HepG2 (cell line): ENCODE measurements at regions not wholly inside any gene's neighbourhood (a gene's known extent, or its start where the extent isn't known, plus 50 kb on each side); places are given as distances from the start of the nearest gene placed in this dataset.

Source experiments
- ATAC-seq: fragments of 200-7000 bp; cut with Tn5 transposase; 3 replicates; pipeline ENCODE4 v1.9.1; 2020; ENCODE audit warnings: mild to moderate bottlenecking, moderate library complexity
- BruUV-seq: library from RNA; stranded (reverse); fragments of 400-500 nt; replicated peaks from 2 replicates; lab custom pipeline; 2021; lab: Mats Ljungman, UMichigan
- CTCF ChIA-PET: fragments of 300-600 bp; formaldehyde crosslinking; extraction: SDS; loops from one replicate; lab custom pipeline; 2021; ENCODE audit warnings: low total read pairs, inconsistent platforms, low intra/inter-chr PET ratio; lab: Yijun Ruan, JAX
- POLR2A ChIA-PET: fragments of 350-600 bp; sonication (Branson Sonifier 250); formaldehyde crosslinking; loops from one replicate; lab custom pipeline; 2020; ENCODE audit warnings: antibody characterized with exemption, inconsistent platforms; lab: Yijun Ruan, JAX
- DNase-seq: peaks from one replicate; pipeline ENCODE4 v3.0.0-alpha.2; 2015; ENCODE audit warnings: low spot score
- FAIRE-seq: peaks from 3 replicates; lab custom pipeline; 2011; peaks lifted over from hg19 to GRCh38; lab: Jason Lieb, UNC
- H2AFZ ChIP-seq: one replicate; pipeline ENCODE4 v1.6.1; 2011; ENCODE audit warnings: low read length, inconsistent platforms
- H3K27ac ChIP-seq: fragments of 300-600 bp; 3 replicates; pipeline ENCODE4 v1.8.0; 2011; ENCODE audit warnings: mixed run types, mild to moderate bottlenecking, mixed read lengths, low read length, inconsistent platforms; ENCODE audit not compliant: insufficient read depth; ENCODE audit errors: extremely low read length
- H3K27me3 ChIP-seq, 2 experiments: fragments of 200-600 bp in 1 of 2; 2 replicates in 1 of 2; 3 replicates in 1 of 2; pipeline versions ENCODE4 v1.6.0 to v1.8.0; 2011; ENCODE audit warnings: low read length in 2 of 2, mild to moderate bottlenecking in 2 of 2, moderate library complexity in 2 of 2, inconsistent platforms in 1 of 2; ENCODE audit not compliant: insufficient read depth in 2 of 2, control insufficient read depth in 1 of 2
- H3K36me3 ChIP-seq, 2 experiments: fragments of 200-600 bp in 1 of 2; replicated peaks in 1 of 2; 2 replicates in 1 of 2; 3 replicates in 1 of 2; pipeline versions ENCODE4 v1.5.1 to v1.8.0; 2011; ENCODE audit warnings: low read length in 2 of 2, inconsistent platforms in 1 of 2; ENCODE audit not compliant: insufficient read depth in 2 of 2, control insufficient read depth in 1 of 2
- H3K4me1 ChIP-seq: 2 replicates; pipeline ENCODE4 v1.5.1; 2012; ENCODE audit warnings: low read length, inconsistent platforms; ENCODE audit not compliant: insufficient read depth
- H3K4me2 ChIP-seq: 2 replicates; pipeline ENCODE4 v1.6.0; 2011; ENCODE audit warnings: low read depth, low read length, inconsistent platforms
- H3K4me3 ChIP-seq, 3 experiments: fragments of 200-600 bp in 1 of 3; sonication (generic), shearing (Covaris generic) in 1 of 3; replicated peaks in 1 of 3; 2 replicates each; pipeline ENCODE4 v1.5.1; 2011 to 2016; ENCODE audit warnings: low read length in 3 of 3, inconsistent platforms in 2 of 3, low read depth in 2 of 3, mild to moderate bottlenecking in 2 of 3, control low read depth in 1 of 3, mixed read lengths in 1 of 3; ENCODE audit not compliant: insufficient read depth in 1 of 3
- H3K79me2 ChIP-seq: one replicate; pipeline ENCODE4 v1.6.1; 2011; ENCODE audit warnings: low read length, inconsistent platforms; ENCODE audit not compliant: insufficient read depth
- H3K9ac ChIP-seq: 2 replicates; pipeline ENCODE4 v1.6.0; 2011; ENCODE audit warnings: mild to moderate bottlenecking, low read depth, low read length, inconsistent platforms; ENCODE audit not compliant: insufficient read depth
- H3K9me3 ChIP-seq: 2 replicates; pipeline ENCODE4 v1.5.1; 2012; ENCODE audit warnings: mild to moderate bottlenecking, low read length
- H4K20me1 ChIP-seq: 2 replicates; pipeline ENCODE4 v1.6.0; 2011; ENCODE audit warnings: inconsistent platforms, mild to moderate bottlenecking, low read length, moderate library complexity; ENCODE audit not compliant: insufficient read depth
- CEBPG ChIP-seq: IDR thresholded peaks from 2 replicates; pipeline ENCODE4 v1.6.1; 2016
- FOXP1 ChIP-seq, 2 experiments: fragments of 450-650 bp in 1 of 2; IDR thresholded peaks; 2 replicates each; pipeline ENCODE4 v1.6.1; 2017 to 2018; ENCODE audit warnings: antibody characterized with exemption in 1 of 2
- GATAD2A ChIP-seq: IDR thresholded peaks from 2 replicates; pipeline ENCODE4 v1.6.1; 2016
- NR1H2 ChIP-seq: sonication (generic); formaldehyde crosslinking; IDR thresholded peaks from 2 replicates; pipeline ENCODE4 v1.8.1; 2022; ENCODE audit warnings: low read depth, missing genetic modification reagents, borderline replicate concordance
- U2AF1 ChIP-seq: fragments of 200-400 bp; formaldehyde crosslinking; optimal IDR thresholded peaks from 2 replicates; pipeline ENCODE3; 2017; ENCODE audit warnings: mild to moderate bottlenecking, low read depth, low read length
- ZNF563 ChIP-seq: sonication (generic); formaldehyde crosslinking; IDR thresholded peaks from 2 replicates; pipeline ENCODE4 v1.8.0; 2022; ENCODE audit warnings: mild to moderate bottlenecking, moderate library complexity, missing genetic modification reagents
- ZNF674 ChIP-seq: sonication (generic); formaldehyde crosslinking; IDR thresholded peaks from 2 replicates; pipeline ENCODE4 v1.5.0; 2020; ENCODE audit warnings: low read depth, mild to moderate bottlenecking, missing genetic modification reagents
- WGBS: methylation state at CpG from one replicate; pipeline ENCODE4 v1.1.6; 2017; ENCODE audit warnings: low lambda C conversion rate; 5-methylcytosine and 5-hydroxymethylcytosine counted together
- in situ Hi-C: cut with HindIII; loops from 2 replicates; pipeline ENCODE4 v1.10.0; 2017; ENCODE audit warnings: low pct_unique_long_range_greater_than_20kb; ENCODE audit not compliant: extremely low pct_ligation_motif_present
- intact Hi-C: fragments of 100-400 bp; cut with micrococcal nuclease; formaldehyde crosslinking; loops from one replicate; pipeline ENCODE4 v1.10.0; 2022; ENCODE audit not compliant: unreplicated experiment
- TF ChIP-seq, protein P1 (sequence below): sonication (generic); formaldehyde crosslinking; IDR thresholded peaks from 2 replicates; pipeline ENCODE4 v1.8.0; 2022; ENCODE audit warnings: mild to moderate bottlenecking, missing genetic modification reagents, moderate library complexity
- TF ChIP-seq, protein P2 (sequence below): sonication (generic); formaldehyde crosslinking; IDR thresholded peaks from 2 replicates; pipeline ENCODE4 v1.8.1; 2023; ENCODE audit warnings: mild to moderate bottlenecking, inconsistent platforms, moderate library complexity, missing genetic modification reagents, borderline replicate concordance
- TF ChIP-seq, protein P3 (sequence below), 2 experiments: sonication (generic) in 1 of 2; formaldehyde crosslinking in 1 of 2; IDR thresholded peaks; 2 replicates each; pipeline versions ENCODE4 v1.4.0 to v1.6.1; 2016 to 2020; ENCODE audit warnings: borderline replicate concordance in 1 of 2, low read depth in 1 of 2, mild to moderate bottlenecking in 1 of 2, missing genetic modification reagents in 1 of 2
- TF ChIP-seq, protein P4 (sequence below): sonication (generic); formaldehyde crosslinking; IDR thresholded peaks from 2 replicates; pipeline ENCODE4 v1.5.1; 2020; ENCODE audit warnings: missing genetic modification reagents, mild to moderate bottlenecking, borderline replicate concordance

DNA sequence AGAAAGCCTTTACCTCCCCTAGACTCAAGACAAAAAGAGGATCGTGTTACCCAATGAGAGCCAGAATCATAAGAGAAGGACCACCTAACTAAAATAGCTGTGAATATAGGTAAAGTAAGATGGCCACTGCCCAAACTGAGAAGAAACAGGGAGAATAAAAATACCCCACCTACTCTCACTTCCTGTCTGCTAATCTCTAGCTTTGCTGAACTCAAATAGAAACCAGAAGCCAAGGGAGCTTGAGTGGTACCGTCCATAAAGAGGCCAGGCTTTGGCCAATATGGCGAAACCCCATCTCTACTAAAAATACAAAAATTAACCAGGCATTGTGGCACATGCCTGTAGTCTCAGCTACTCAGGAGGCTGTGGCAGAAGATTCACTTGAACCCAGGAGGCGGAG is 123.0 kb upstream of the FST start:
- Histone ChIP-seq H4K20me1 (no peaks in the 10 kb centered on the region), H3K4me3 (no peak overlapping the region), H3K36me3 (no peaks in the 10 kb centered on the region), H3K27ac (no peak overlapping the region), H3K4me1 (peaks cover 27% of the 10 kb centered on the region), H3K79me2 (no peaks in the 10 kb centered on the region), H2AFZ (no peak overlapping the region), H3K4me2 (no peak overlapping the region), H3K9me3 (no peaks in the 10 kb centered on the region), H3K9ac (no peak overlapping the region), H3K27me3 (no peaks in the 10 kb centered on the region)
- ChIA-PET POLR2A (no interaction called here), CTCF (no interaction called here)
- DNase-seq (no peak), ATAC-seq (no peak), FAIRE-seq (no peak)
- TF ChIP-seq GATAD2A (CRISPR knock-in tag) = no peak
- TF ChIP-seq, protein P1, sequence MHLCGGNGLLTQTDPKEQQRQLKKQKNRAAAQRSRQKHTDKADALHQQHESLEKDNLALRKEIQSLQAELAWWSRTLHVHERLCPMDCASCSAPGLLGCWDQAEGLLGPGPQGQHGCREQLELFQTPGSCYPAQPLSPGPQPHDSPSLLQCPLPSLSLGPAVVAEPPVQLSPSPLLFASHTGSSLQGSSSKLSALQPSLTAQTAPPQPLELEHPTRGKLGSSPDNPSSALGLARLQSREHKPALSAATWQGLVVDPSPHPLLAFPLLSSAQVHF (CRISPR knock-in tag) = no peak
- TF ChIP-seq ZNF674 (CRISPR knock-in tag) = no peak
- no peak for TF ChIP-seq CEBPG (CRISPR knock-in tag)
- intact Hi-C loops = no loop called here
- BruUV-seq = no TSS peak
- in situ Hi-C loops = no loop called here
- 32% methylated on average over 4 of the region's 4 CpGs for WGBS

DNA sequence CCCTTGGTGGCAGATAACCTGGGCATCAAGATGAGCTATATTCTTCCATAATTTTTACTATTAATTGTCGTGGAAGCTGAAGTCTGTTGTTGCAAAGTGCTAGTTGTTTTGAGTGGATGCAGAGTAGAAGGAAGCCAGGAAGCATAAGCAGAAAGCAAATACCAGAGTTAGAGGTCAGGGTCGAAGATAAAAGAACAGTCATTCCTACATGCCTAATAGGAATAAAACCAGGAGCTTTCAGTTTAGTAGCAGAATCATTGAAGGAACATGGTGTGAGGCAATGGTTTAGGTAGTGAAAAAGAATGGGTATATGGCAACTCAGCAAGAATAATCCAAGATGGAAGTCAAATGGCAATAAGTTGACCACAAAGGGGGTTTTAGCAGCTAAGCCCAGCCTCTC is 121.6 kb upstream of the FST start:
- DNase-seq (peak; percentile 38), FAIRE-seq (no peak), ATAC-seq (peak; percentile 73)
- 2% methylated on average over 2 of the region's 2 CpGs for WGBS
- H3K36me3 ChIP-seq = no peaks in the 10 kb centered on the region
- no peak overlapping the region for H3K27ac ChIP-seq
- no peak overlapping the region for H2AFZ ChIP-seq
- H3K27me3 ChIP-seq = no peaks in the 10 kb centered on the region
- H3K9ac ChIP-seq = no peak overlapping the region
- H3K4me3 ChIP-seq = no peak overlapping the region
- no peak overlapping the region for H3K4me2 ChIP-seq
- BruUV-seq = no TSS peak
- peaks cover 27% of the 10 kb centered on the region for H3K4me1 ChIP-seq
- intact Hi-C loops (no loop called here), in situ Hi-C loops (no loop called here)
- ChIA-PET POLR2A (no interaction called here), CTCF (no interaction called here)
- H4K20me1 ChIP-seq = no peaks in the 10 kb centered on the region
- no peaks in the 10 kb centered on the region for H3K79me2 ChIP-seq
- no peaks in the 10 kb centered on the region for H3K9me3 ChIP-seq
- TF ChIP-seq NR1H2 (no peak), U2AF1 (no peak), FOXP1 (IDR thresholded peaks at IDR 0.05) (no peak), FOXP1 (CRISPR knock-in tag; IDR thresholded peaks at IDR 0.05) (no peak), ZNF563 (no peak)
- TF ChIP-seq, protein P2, sequence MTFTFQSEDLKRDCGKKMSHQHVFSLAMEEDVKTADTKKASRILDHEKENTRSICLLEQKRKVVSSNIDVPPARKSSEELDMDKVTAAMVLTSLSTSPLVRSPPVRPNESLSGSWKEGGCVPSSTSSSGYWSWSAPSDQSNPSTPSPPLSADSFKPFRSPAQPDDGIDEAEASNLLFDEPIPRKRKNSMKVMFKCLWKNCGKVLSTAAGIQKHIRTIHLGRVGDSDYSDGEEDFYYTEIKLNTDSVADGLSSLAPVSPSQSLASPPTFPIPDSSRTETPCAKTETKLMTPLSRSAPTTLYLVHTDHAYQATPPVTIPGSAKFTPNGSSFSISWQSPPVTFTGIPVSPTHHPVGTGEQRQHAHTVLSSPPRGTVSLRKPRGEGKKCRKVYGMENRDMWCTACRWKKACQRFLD (CRISPR knock-in tag) = no peak
- TF ChIP-seq, protein P3, sequence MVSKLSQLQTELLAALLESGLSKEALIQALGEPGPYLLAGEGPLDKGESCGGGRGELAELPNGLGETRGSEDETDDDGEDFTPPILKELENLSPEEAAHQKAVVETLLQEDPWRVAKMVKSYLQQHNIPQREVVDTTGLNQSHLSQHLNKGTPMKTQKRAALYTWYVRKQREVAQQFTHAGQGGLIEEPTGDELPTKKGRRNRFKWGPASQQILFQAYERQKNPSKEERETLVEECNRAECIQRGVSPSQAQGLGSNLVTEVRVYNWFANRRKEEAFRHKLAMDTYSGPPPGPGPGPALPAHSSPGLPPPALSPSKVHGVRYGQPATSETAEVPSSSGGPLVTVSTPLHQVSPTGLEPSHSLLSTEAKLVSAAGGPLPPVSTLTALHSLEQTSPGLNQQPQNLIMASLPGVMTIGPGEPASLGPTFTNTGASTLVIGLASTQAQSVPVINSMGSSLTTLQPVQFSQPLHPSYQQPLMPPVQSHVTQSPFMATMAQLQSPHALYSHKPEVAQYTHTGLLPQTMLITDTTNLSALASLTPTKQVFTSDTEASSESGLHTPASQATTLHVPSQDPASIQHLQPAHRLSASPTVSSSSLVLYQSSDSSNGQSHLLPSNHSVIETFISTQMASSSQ (IDR thresholded peaks at IDR 0.05; ENCODE audit: low read depth) = no peak
- TF ChIP-seq, protein P3 (CRISPR knock-in tag; IDR thresholded peaks at IDR 0.05; ENCODE audit: borderline replicate concordance) = no peak
- TF ChIP-seq, protein P4, sequence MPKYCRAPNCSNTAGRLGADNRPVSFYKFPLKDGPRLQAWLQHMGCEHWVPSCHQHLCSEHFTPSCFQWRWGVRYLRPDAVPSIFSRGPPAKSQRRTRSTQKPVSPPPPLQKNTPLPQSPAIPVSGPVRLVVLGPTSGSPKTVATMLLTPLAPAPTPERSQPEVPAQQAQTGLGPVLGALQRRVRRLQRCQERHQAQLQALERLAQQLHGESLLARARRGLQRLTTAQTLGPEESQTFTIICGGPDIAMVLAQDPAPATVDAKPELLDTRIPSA (CRISPR knock-in tag) = no peak
